SU-DHL-6 (cell line): ENCODE measurements at regions not wholly inside any gene's neighbourhood (a gene's known extent, or its start where the extent isn't known, plus 50 kb on each side); places are given as distances from the start of the nearest gene placed in this dataset.

Experiments used
- EZH2phosphoT487 ChIP-seq: fragments of 200-600 bp; sonication (generic), shearing (Covaris generic); conservative IDR thresholded peaks from 2 replicates; pipeline ENCODE4 v1.6.1; 2018; ENCODE audit warnings: mild to moderate bottlenecking, antibody characterized with exemption, low read length, moderate library complexity, mixed read lengths
- TF ChIP-seq, protein P1 (sequence below): fragments of 200-600 bp; sonication (generic); IDR thresholded peaks from one replicate; pipeline ENCODE4 v1.5.1; 2017; ENCODE audit warnings: antibody characterized with exemption, mild to moderate bottlenecking, low read length, moderate library complexity; ENCODE audit not compliant: insufficient read depth, poor library complexity, severe bottlenecking

DNA sequence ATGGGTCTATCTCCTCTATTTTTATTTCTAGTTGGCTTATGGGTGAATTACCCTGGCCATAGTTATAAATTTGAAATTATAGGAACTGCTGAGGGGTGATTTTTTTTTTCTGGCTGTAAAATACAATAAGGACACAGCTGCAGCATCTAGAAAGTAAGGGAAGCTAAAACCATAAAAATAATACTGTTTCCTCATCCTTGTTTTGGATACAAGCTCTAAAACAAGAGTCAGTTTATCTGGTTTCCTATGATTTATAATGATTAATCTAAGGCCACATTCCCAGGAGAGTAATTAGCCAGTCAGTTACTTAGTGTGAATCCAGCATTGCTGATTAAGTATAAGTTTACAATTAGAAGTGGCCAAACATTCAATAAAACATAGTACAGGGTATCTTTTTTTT is 219.1 kb upstream of the NBEA start:
- TF ChIP-seq, protein P1, sequence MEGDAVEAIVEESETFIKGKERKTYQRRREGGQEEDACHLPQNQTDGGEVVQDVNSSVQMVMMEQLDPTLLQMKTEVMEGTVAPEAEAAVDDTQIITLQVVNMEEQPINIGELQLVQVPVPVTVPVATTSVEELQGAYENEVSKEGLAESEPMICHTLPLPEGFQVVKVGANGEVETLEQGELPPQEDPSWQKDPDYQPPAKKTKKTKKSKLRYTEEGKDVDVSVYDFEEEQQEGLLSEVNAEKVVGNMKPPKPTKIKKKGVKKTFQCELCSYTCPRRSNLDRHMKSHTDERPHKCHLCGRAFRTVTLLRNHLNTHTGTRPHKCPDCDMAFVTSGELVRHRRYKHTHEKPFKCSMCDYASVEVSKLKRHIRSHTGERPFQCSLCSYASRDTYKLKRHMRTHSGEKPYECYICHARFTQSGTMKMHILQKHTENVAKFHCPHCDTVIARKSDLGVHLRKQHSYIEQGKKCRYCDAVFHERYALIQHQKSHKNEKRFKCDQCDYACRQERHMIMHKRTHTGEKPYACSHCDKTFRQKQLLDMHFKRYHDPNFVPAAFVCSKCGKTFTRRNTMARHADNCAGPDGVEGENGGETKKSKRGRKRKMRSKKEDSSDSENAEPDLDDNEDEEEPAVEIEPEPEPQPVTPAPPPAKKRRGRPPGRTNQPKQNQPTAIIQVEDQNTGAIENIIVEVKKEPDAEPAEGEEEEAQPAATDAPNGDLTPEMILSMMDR: no peak
- no peak for TF ChIP-seq EZH2phosphoT487
